Mesodermal cell (in vitro differentiated cells): ENCODE measurements at regions not wholly inside any gene's neighbourhood (a gene's known extent, or its start where the extent isn't known, plus 50 kb on each side); places are given as distances from the start of the nearest gene placed in this dataset.

Experiments
- H3K27ac ChIP-seq: 2 replicates; pipeline ENCODE4 v1.7.0; 2013; ENCODE audit warnings: mild to moderate bottlenecking, low read depth, low read length, moderate library complexity; ENCODE audit not compliant: severe bottlenecking
- H3K36me3 ChIP-seq: 2 replicates; pipeline ENCODE4 v1.7.1; 2013; ENCODE audit warnings: mild to moderate bottlenecking, low read length, moderate library complexity; ENCODE audit not compliant: control insufficient read depth, insufficient read depth
- H3K4me1 ChIP-seq: one replicate; pipeline ENCODE4 v1.7.1; 2013; ENCODE audit warnings: mild to moderate bottlenecking, low read length; ENCODE audit not compliant: insufficient read depth, control insufficient read depth, poor library complexity, severe bottlenecking
- H3K4me3 ChIP-seq: 2 replicates; pipeline ENCODE4 v1.7.0; 2013; ENCODE audit warnings: low read length, control low read depth, mild to moderate bottlenecking; ENCODE audit not compliant: insufficient read depth, poor library complexity, severe bottlenecking; ENCODE audit errors: extremely low read depth
- H3K9me3 ChIP-seq: 2 replicates; pipeline ENCODE4 v1.7.1; 2013; ENCODE audit warnings: mild to moderate bottlenecking, low read length, moderate library complexity; ENCODE audit not compliant: control insufficient read depth
- WGBS, 2 experiments: methylation state at CpG; one replicate each; pipeline ENCODE4 v1.1.5; 2013; ENCODE audit warnings: missing lambda C conversion rate in 2 of 2; ENCODE audit not compliant: insufficient coverage in 2 of 2; 5-methylcytosine and 5-hydroxymethylcytosine counted together

- peak overlapping the region; percentile 50 for H3K27ac ChIP-seq
- no peak overlapping the region for H3K4me3 ChIP-seq
- H3K36me3 ChIP-seq = no peaks in the 10 kb centered on the region
- 76% methylated on average over 8 to 9 of the region's 13 CpGs for WGBS, 2 experiments
- H3K9me3 ChIP-seq = no peaks in the 10 kb centered on the region
- peaks cover 12% of the 10 kb centered on the region for H3K4me1 ChIP-seq
Measured at GRCh38 chr10:4450981-4451908, 374.8 kb upstream of the AKR1E2 start.

- Histone ChIP-seq H3K36me3 (no peaks in the 10 kb centered on the region), H3K27ac (no peak overlapping the region), H3K9me3 (no peaks in the 10 kb centered on the region), H3K4me3 (no peak overlapping the region), H3K4me1 (peaks cover 12% of the 10 kb centered on the region)
- 91 to 100% methylated on average over 1 to 5 of the region's 5 CpGs for WGBS, 2 experiments
Measured at GRCh38 chr10:4450169-4450568, 375.8 kb upstream of the AKR1E2 start.

DNA sequence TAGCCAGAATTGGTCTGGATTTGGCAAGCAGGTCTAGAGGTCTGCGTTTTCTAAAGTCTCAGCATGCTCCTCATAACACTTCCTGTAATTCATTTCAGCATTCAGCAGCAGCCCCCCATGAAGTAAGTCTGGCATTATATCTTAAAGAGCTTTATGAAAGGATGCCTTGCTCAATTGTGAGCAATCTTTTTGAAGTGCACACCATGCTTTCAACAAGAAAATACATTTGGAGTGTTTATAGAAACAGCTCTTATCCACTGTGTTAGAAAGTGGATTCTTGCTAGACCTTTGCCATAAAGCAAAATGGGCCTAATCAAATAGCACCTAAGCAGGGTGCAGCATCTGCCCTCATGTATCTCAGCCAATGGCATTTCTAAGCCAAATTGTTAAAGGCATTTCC is 378.0 kb upstream of the AKR1E2 start:
- no CpG with 5 or more reads among the region's 1 CpG for WGBS, 2 experiments
- no peaks in the 10 kb centered on the region for H3K36me3 ChIP-seq
- peaks cover 5% of the 10 kb centered on the region for H3K9me3 ChIP-seq
- H3K27ac ChIP-seq = no peak overlapping the region
- H3K4me1 ChIP-seq = peaks cover 12% of the 10 kb centered on the region
- H3K4me3 ChIP-seq = no peak overlapping the region

DNA sequence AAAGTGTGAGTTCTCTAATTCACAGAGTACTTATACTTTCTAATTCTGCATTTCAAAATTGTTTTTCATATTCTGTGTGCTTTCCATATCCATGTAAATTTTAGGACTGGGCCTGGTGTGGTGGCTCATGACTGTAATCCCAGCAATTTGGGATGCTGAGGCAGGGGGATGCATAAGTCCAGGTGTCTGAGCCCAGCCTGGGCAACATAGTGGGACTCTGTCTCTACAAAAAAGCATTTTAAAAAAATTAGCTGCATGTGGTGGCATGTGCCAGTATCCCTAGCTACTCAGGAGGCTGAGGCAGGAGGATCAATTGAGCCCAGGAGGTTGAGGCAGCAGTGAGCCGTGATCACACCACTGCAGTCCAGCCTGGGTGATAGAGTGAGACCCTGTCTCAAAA is 382.6 kb upstream of the AKR1E2 start:
- Histone ChIP-seq H3K36me3 (no peaks in the 10 kb centered on the region), H3K27ac (no peak overlapping the region), H3K9me3 (peaks cover 12% of the 10 kb centered on the region), H3K4me3 (no peak overlapping the region), H3K4me1 (no peaks in the 10 kb centered on the region)
- WGBS, 2 experiments = no CpG with 5 or more reads among the region's 1 CpG

DNA sequence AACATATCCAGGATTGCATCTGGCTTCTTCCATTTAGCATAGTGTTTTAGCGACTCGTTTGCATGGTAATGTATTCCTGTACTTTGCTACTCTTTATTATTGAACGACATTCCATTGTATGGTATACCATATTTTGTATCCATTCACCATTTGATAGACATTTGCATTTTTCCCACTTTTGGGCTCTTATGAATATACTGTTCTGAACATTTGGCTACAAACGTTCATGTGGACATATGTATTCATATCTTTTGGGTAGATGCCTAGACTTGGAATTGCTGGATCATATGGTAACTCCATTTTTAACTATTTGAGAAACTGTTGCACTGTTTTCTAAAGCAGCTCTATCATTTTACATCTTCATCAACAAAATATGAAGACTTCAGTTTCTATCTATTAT is 383.7 kb upstream of the AKR1E2 start:
- H3K4me3 ChIP-seq = no peak overlapping the region
- WGBS, 2 experiments = 96% methylated on average over 3 of the region's 4 CpGs; no CpG with 5 or more reads in 1 of the 2 experiments

GRCh38 chr10:4440260-4440659 is 385.7 kb upstream of the AKR1E2 start:
- Histone ChIP-seq H3K9me3 (peaks cover 12% of the 10 kb centered on the region), H3K27ac (no peak overlapping the region), H3K36me3 (no peaks in the 10 kb centered on the region), H3K4me3 (no peak overlapping the region), H3K4me1 (no peaks in the 10 kb centered on the region)
- WGBS, 2 experiments = 87 to 100% methylated on average over 2 to 4 of the region's 5 CpGs

More for the DNA sequence above, 383.7 kb upstream of the AKR1E2 start:
- Histone ChIP-seq H3K27ac (no peak overlapping the region), H3K4me1 (no peaks in the 10 kb centered on the region), H3K9me3 (peaks cover 12% of the 10 kb centered on the region), H3K36me3 (no peaks in the 10 kb centered on the region)

GRCh38 chr10:4437791-4438190 is 388.2 kb upstream of the AKR1E2 start:
- no peaks in the 10 kb centered on the region for H3K36me3 ChIP-seq
- H3K27ac ChIP-seq = no peak overlapping the region
- no peaks in the 10 kb centered on the region for H3K4me1 ChIP-seq
- WGBS, 2 experiments = no CpG with 5 or more reads among the region's 1 CpG
- H3K4me3 ChIP-seq = no peak overlapping the region
- H3K9me3 ChIP-seq = peaks cover 6% of the 10 kb centered on the region

DNA sequence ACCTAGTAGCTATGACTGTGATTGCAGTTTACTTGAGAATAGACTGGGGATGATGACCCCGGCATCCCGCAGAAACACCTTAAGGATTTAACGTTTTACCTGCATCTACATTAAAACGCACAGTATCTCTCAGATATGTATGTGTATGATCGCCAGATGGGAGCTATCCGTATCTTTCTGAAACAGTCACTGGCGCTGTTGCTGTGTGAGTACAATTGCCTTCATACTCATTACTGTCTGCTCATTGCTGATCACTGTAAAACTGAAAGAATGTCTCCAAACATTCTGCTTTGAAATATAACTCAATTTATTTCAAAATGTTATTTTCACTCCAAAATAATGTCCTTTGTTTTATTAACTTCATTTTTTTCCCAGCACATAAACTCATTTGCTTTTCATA is 388.9 kb upstream of the AKR1E2 start:
- H3K9me3 ChIP-seq = peaks cover under 1% of the 10 kb centered on the region
- no peaks in the 10 kb centered on the region for H3K36me3 ChIP-seq
- 96 to 100% methylated on average over 4 of the region's 7 CpGs for WGBS, 2 experiments
- H3K27ac ChIP-seq = no peak overlapping the region
- H3K4me3 ChIP-seq = no peak overlapping the region
- H3K4me1 ChIP-seq = peaks cover 3% of the 10 kb centered on the region

DNA sequence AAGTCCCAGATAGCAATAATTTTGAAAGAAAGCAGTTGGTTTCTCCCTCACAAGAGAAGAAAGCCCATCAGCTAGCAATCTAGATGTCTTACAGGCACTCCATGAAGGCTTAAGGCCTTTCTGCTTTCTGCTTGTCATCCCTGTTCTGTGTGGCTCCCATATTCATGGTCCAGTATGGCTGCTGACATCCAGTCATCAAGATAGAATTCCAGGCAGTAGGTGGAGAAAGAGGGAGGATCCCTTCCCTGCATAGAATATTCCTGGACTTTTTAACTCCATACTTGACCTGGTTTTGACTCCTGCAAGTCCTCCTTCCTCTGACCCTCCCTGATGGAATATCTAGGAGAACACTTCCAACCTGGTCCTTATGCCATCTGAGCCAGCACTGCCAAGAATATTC is 389.9 kb upstream of the AKR1E2 start:
- H3K36me3 ChIP-seq = no peaks in the 10 kb centered on the region
- no peaks in the 10 kb centered on the region for H3K9me3 ChIP-seq
- peaks cover 6% of the 10 kb centered on the region for H3K4me1 ChIP-seq
- no peak overlapping the region for H3K27ac ChIP-seq
- H3K4me3 ChIP-seq = no peak overlapping the region

DNA sequence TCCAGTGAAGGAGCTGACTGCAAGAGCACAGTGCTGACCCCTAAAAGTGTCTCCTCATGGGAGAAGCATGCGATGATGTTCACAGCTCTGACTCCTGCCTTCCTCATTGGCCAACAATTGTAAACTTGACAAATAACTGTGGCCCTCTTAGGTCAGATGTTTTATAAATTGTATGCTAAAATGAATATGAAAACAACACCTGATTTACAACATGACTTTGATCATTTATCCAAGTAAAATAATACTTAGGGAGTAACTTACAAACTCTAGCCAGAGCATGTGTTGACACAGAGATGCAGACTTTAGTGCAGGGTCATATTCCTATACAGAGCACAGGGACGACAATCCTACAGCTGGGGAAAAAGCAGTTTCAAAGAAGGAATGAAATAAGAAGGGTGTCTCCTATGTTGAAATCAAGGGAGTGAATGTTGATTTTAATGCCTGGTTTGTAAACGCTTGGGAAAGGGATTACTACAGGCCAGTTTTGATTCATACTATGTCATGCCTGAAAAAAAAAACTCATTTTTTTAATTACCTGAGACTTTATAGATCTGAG is 391.4 kb upstream of the AKR1E2 start:
- Histone ChIP-seq H3K9me3 (no peaks in the 10 kb centered on the region), H3K27ac (no peak overlapping the region), H3K4me3 (no peak overlapping the region), H3K4me1 (peaks cover 8% of the 10 kb centered on the region), H3K36me3 (no peaks in the 10 kb centered on the region)
- WGBS, 2 experiments = 83% methylated on average over 1 of the region's 3 CpGs; no CpG with 5 or more reads in 1 of the 2 experiments

DNA sequence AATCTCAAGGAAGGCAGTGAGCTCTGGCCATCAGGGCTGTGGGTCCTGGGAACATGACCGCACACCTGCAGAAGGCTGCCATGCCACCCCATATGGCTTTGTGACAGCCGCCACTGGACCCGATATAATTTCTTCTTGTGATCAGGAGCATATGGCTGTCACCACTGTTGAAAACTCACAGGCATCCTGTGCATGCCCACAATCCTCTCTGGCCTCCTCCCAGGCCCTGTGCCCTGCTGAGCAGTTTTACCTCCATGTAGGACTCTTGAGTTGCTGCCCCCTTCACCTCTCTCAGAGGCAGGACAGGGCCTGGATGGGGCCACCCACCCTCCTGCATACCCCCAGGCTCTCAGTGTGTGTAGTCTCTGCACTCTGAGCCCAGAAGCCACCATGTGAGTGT is 391.9 kb upstream of the AKR1E2 start:
- WGBS, 2 experiments = 91 to 100% methylated on average over 3 of the region's 3 CpGs
- Histone ChIP-seq H3K36me3 (no peaks in the 10 kb centered on the region), H3K4me1 (peaks cover 8% of the 10 kb centered on the region), H3K4me3 (no peak overlapping the region), H3K27ac (no peak overlapping the region), H3K9me3 (no peaks in the 10 kb centered on the region)
